OCI-LY3 (cell line): ENCODE measurements at regions not wholly inside any gene's neighbourhood (a gene's known extent, or its start where the extent isn't known, plus 50 kb on each side); places are given as distances from the start of the nearest gene placed in this dataset.
"Not testable (repeated sequence)": the region's sequence is repeated elsewhere in the genome, so short reads cannot be mapped to it uniquely, and the experiment has no call there.

Experiments used
- H2AFZ ChIP-seq: fragments of 200-600, 300-600 bp; shearing (Covaris generic); 2 replicates; pipeline ENCODE4 v1.6.0; 2014; ENCODE audit warnings: antibody characterized with exemption, low read depth, low read length
- H3K27ac ChIP-seq: fragments of 200-600, 300-600 bp; sonication (generic); 2 replicates; pipeline ENCODE4 v1.5.1; 2014; ENCODE audit warnings: mild to moderate bottlenecking, low read length, moderate library complexity, mixed read lengths
- H3K27me3 ChIP-seq: fragments of 200-600, 300-600 bp; sonication (generic); 2 replicates; pipeline ENCODE4 v1.6.1; 2014; ENCODE audit warnings: low read depth, low read length, mixed read lengths
- H3K36me3 ChIP-seq: fragments of 200-600, 300-600 bp; sonication (generic); replicated peaks from 2 replicates; pipeline ENCODE3; 2014; ENCODE audit warnings: low read depth, low read length, mixed read lengths
- H3K4me1 ChIP-seq: fragments of 300-600, 200-600 bp; sonication (generic); 2 replicates; pipeline ENCODE4 v1.6.1; 2014; ENCODE audit warnings: low read length, mixed read lengths
- H3K4me2 ChIP-seq: fragments of 200-600, 300-600 bp; sonication (generic); 2 replicates; pipeline ENCODE4 v1.6.1; 2014; ENCODE audit warnings: low read length, mixed read lengths
- H3K4me3 ChIP-seq: fragments of 300-600, 200-600 bp; sonication (generic); 2 replicates; pipeline ENCODE4 v1.5.1; 2014; ENCODE audit warnings: antibody characterized with exemption, mild to moderate bottlenecking, low read length, moderate library complexity
- H3K79me2 ChIP-seq: fragments of 300-600, 200-600 bp; shearing (Covaris generic); 2 replicates; pipeline ENCODE4 v1.6.1; 2014; ENCODE audit warnings: mild to moderate bottlenecking, low read length, mixed read lengths
- H3K9ac ChIP-seq: fragments of 300-600, 200-600 bp; shearing (Covaris generic); 2 replicates; pipeline ENCODE4 v1.6.0; 2014; ENCODE audit warnings: mild to moderate bottlenecking, low read length, moderate library complexity
- H3K9me3 ChIP-seq: fragments of 200-600, 300-600 bp; shearing (Covaris generic); 2 replicates; pipeline ENCODE4 v1.6.1; 2014; ENCODE audit warnings: low read length, mixed read lengths; ENCODE audit not compliant: insufficient read depth
- H4K20me1 ChIP-seq: fragments of 200-600, 300-600 bp; sonication (generic); 2 replicates; pipeline ENCODE4 v1.6.1; 2016; ENCODE audit warnings: low read length, mixed read lengths; ENCODE audit not compliant: insufficient read depth

- not testable (repeated sequence) for H4K20me1 ChIP-seq, H3K9ac ChIP-seq, H3K4me1 ChIP-seq, H3K4me2 ChIP-seq, H3K79me2 ChIP-seq, H3K27me3 ChIP-seq, H2AFZ ChIP-seq, H3K4me3 ChIP-seq, H3K9me3 ChIP-seq, H3K36me3 ChIP-seq, H3K27ac ChIP-seq
Observed at GRCh38 chr1:146883190-146883589, 54.9 kb upstream of the NBPF12 start.

- not testable (repeated sequence) for H3K4me3 ChIP-seq, H3K27ac ChIP-seq, H3K4me1 ChIP-seq, H3K9ac ChIP-seq, H3K4me2 ChIP-seq, H3K36me3 ChIP-seq, H2AFZ ChIP-seq, H3K27me3 ChIP-seq, H3K79me2 ChIP-seq, H3K9me3 ChIP-seq, H4K20me1 ChIP-seq
Observed at GRCh38 chr1:146881096-146881495, 57.0 kb upstream of the NBPF12 start.

DNA sequence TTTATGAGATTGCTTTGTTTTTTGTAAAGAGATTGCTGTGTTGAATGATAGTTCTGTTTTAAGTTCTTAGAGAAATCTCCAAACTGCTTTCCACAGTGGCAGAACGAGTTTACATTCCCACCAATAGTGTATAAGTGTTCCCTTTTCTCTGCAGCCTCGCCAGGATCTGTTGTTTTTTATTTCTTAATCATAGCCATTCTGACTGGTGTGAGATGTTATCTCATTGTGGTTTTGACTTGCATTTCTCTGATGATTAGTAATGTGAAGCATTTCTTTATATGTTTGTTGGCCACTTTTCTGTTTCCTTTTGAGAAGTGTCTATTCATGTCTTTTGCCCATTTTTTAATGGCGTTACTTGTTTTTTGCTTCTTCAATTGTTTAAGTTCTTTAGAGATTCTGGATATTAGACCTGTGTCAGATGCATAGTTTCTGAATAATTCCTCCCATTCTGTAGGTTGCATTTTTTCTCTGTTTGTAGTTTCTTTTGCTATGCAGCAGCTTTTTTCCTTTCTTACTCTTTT lies 74.3 kb upstream of the NBPF12 start:
- H3K36me3 ChIP-seq, H3K4me3 ChIP-seq, H3K4me1 ChIP-seq, H2AFZ ChIP-seq, H4K20me1 ChIP-seq, H3K9me3 ChIP-seq, H3K27ac ChIP-seq, H3K9ac ChIP-seq, H3K79me2 ChIP-seq, H3K4me2 ChIP-seq, H3K27me3 ChIP-seq: not testable (repeated sequence)

DNA sequence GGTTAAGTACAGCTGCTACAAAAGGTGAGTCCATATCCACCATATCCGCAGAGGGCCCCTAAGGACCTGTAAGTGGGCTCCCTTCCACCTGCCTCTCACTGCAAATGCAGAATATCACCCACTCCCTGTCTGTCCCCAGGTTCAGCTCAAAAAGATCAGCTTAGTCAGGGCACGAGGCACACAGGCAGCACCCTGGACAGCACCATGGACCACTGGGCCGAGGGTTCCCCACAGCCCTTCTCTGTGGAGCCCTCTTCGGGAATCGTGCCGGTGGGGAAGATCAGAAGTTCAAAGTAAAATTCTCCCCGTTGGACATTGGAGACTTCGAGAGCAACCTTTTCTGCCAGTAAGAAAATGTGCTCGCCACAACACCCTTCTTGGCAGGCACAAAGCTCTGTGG lies 85.0 kb upstream of the NBPF12 start:
- H3K9ac ChIP-seq, H3K4me1 ChIP-seq, H3K36me3 ChIP-seq, H2AFZ ChIP-seq, H3K27ac ChIP-seq, H3K9me3 ChIP-seq, H3K4me2 ChIP-seq, H3K4me3 ChIP-seq, H4K20me1 ChIP-seq, H3K79me2 ChIP-seq, H3K27me3 ChIP-seq: not testable (repeated sequence)

GRCh38 chr1:146850352-146850889 lies 87.7 kb upstream of the NBPF12 start:
- not testable (repeated sequence) for H3K9ac ChIP-seq, H3K27me3 ChIP-seq, H4K20me1 ChIP-seq, H3K4me2 ChIP-seq, H2AFZ ChIP-seq, H3K4me1 ChIP-seq, H3K36me3 ChIP-seq, H3K79me2 ChIP-seq, H3K4me3 ChIP-seq, H3K9me3 ChIP-seq, H3K27ac ChIP-seq

DNA sequence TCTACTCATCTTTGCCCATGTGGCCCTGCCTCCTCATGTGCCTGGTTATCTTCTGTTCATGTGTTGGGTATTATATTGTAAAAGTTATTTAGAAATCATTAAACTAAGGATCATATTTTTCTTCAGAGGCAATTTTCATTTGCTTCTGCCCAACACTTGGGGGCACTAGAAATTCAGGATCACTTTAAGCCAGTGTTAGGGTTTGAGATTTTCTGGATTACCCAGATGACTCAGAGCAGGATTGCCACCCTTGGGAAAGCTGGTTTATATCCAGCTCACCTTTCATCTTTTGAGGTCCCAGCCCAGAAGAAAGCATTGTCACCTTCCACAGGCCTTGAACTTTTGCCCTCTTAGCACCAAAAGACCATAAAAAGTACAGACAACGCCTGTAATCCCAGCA lies 99.4 kb upstream of the NBPF12 start:
- not testable (repeated sequence) for H3K9me3 ChIP-seq, H3K4me2 ChIP-seq

DNA sequence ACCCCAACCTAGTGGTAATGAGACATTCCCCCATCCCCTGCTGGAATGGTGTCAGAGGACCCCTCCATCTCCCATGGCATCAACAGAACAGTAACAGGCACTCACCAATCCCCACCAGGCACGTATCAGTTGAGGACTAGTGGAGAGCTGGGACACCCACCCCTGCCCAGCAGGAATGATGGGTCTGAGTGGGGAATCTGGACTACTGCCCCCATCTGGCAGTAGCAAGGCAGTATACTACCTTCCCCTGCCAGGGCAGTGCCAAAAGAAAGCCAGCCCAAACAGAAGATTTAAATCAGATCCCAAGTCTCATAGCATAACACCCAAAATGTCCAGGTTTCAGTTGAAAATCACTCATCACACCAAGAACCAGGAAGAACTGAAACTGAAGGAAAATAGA lies 111.2 kb upstream of the NBPF12 start:
- H3K9ac ChIP-seq, H3K9me3 ChIP-seq, H3K79me2 ChIP-seq, H3K4me2 ChIP-seq, H2AFZ ChIP-seq, H3K4me3 ChIP-seq, H3K27ac ChIP-seq, H4K20me1 ChIP-seq, H3K4me1 ChIP-seq, H3K36me3 ChIP-seq, H3K27me3 ChIP-seq: not testable (repeated sequence)

More for the DNA sequence above, 99.4 kb upstream of the NBPF12 start:
- H3K27me3 ChIP-seq, H4K20me1 ChIP-seq, H3K36me3 ChIP-seq, H3K9ac ChIP-seq, H3K4me3 ChIP-seq, H3K79me2 ChIP-seq, H3K4me1 ChIP-seq, H2AFZ ChIP-seq, H3K27ac ChIP-seq: not testable (repeated sequence)

GRCh38 chr1:146794236-146794635 lies 143.9 kb upstream of the NBPF12 start:
- H3K27me3 ChIP-seq, H3K4me3 ChIP-seq, H3K4me2 ChIP-seq, H3K27ac ChIP-seq, H3K4me1 ChIP-seq, H3K9ac ChIP-seq, H2AFZ ChIP-seq, H4K20me1 ChIP-seq, H3K36me3 ChIP-seq, H3K9me3 ChIP-seq, H3K79me2 ChIP-seq: not testable (repeated sequence)

GRCh38 chr1:146792725-146793124 lies 145.4 kb upstream of the NBPF12 start:
- not testable (repeated sequence) for H3K27ac ChIP-seq, H4K20me1 ChIP-seq, H2AFZ ChIP-seq, H3K27me3 ChIP-seq, H3K79me2 ChIP-seq, H3K4me3 ChIP-seq, H3K9ac ChIP-seq, H3K36me3 ChIP-seq, H3K4me2 ChIP-seq, H3K4me1 ChIP-seq, H3K9me3 ChIP-seq

DNA sequence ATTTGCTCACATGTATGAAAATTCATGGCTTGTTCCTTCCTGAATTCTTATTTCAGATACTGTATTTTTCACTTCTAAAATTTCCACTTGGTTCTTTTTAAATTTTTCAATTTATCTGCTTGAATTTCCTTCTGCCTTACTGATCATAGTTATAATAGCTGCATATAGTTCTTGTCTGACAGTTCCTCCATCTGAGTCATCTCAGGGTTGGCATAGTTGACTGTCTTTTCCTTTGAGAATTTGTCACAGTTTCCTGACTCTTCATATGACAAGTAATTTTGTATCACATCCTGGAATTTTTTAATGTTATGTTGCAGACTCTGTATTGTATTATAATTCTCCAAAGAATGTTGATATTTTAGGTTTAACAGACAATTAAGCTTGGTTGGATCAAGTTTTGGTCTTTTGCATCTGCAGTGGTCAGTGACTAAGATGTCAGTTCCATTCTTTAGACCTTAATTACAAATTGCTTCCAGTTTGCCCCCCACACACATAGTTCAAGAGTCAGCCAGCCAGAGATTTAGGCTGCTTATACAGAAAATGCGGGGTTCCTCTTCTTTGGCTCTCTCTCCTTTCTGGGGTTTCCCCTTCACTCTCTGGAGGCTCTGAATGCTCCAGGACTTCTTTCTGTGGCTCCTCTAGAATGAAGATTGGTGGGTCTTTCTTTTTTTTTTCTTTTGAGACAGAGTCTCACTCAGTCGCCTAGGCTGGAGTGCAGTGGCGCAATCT lies 153.7 kb upstream of the NBPF12 start:
- H3K4me1 ChIP-seq, H3K27me3 ChIP-seq, H3K36me3 ChIP-seq, H3K9me3 ChIP-seq, H4K20me1 ChIP-seq, H2AFZ ChIP-seq, H3K4me3 ChIP-seq, H3K27ac ChIP-seq, H3K9ac ChIP-seq, H3K79me2 ChIP-seq: not testable (repeated sequence)
- peak overlapping the region; percentile 34 for H3K4me2 ChIP-seq
